Ovary (tissue), 3 donors: ENCODE measurements at regions not wholly inside any gene's neighbourhood (a gene's known extent, or its start where the extent isn't known, plus 50 kb on each side); places are given as distances from the start of the nearest gene placed in this dataset.

ENCODE experiments used
- CTCF ChIP-seq, 3 donors: fragments of 450-650 bp in 2 of 3; fragments of 200-600 bp in 1 of 3; IDR thresholded peaks; one replicate each; pipeline versions ENCODE4 v1.5.1 to v1.8.0; 2016 to 2022; ENCODE audit warnings: antibody characterized with exemption in 3 of 3, mild to moderate bottlenecking in 1 of 3
- POLR2A ChIP-seq: fragments of 450-650 bp; IDR thresholded peaks from one replicate; pipeline ENCODE4 v1.6.1; 2017; ENCODE audit warnings: antibody characterized with exemption, mild to moderate bottlenecking, moderate library complexity
- donor health status: DM: no; HTN: no; CAD: no.

GRCh38 chr7:148505645-148506375 lies 84.8 kb upstream of the C7orf33 start:
- no peak for TF ChIP-seq CTCF (IDR thresholded peaks at IDR 0.05)
- no peak for TF ChIP-seq POLR2A
